GM18858 (cell line): ENCODE measurements at regions not wholly inside any gene's neighbourhood (a gene's known extent, or its start where the extent isn't known, plus 50 kb on each side); places are given as distances from the start of the nearest gene placed in this dataset.
"Not testable (repeated sequence)": the region's sequence is repeated elsewhere in the genome, so short reads cannot be mapped to it uniquely, and the experiment has no call there.

Source experiments
- ATAC-seq: cut with Tn5 transposase; IDR thresholded peaks from one replicate; pipeline ENCODE4 v1.9.1; 2021; ENCODE audit not compliant: unreplicated experiment

GRCh38 chr11:93032580-93032979 is 63.1 kb downstream of the MTNR1B start:
- no peak for ATAC-seq

DNA sequence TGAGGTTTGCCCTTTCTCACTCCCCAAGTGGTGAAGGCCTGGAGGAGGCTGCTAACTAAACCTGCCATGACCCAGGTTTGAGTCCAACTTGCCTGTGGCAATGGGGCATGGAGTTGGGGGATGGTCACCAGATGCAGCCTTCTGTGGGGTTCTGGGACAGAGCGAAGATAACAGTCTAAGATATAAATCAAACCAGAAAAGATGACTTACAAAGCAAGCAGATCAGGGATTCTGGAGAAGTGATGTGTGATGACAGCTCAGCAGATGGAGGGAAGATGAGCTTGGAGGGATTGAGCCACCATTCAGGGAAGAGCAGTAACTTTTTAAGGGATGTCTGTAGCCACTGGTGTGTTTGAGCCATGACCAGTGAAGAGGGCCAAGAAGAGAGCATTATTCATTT is 63.6 kb downstream of the MTNR1B start:
- no peak for ATAC-seq

- ATAC-seq: no peak
These were observed 64.7 kb downstream of the MTNR1B start for GRCh38 chr11:93034031-93034722.

DNA sequence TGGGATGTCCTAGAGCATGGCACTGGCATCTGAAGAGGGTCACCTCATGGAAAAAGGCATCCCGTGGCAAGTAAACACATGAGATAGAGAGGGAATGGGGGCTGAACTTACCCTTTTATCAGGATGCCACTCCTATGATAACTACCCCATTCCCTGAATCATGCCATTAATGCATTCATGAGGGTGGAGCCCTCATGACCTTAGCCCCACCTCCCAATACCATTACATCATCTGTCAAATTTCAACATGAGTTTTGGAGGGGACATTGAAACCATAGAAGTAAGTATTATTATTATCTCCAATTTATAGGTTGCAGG is 65.2 kb downstream of the MTNR1B start:
- ATAC-seq: no peak

DNA sequence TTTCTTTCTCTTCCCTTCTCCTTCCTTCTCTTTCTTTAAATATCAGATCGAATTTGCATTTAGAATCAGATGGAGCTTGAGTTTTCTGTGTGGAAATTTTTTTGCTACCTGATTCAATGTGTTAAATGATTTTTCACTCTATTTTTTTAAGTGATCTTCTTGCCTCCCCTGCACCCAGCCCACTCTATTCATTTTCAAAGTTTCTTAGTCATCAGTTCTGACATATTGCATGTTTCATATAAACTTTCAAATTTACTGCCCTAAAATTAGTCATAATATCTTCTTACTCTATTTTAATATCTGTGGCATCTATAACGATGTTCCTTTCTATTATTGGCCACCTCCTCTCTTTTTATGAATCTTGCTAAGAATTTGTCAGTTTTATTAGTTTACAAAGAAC is 69.1 kb downstream of the MTNR1B start:
- ATAC-seq: no peak

DNA sequence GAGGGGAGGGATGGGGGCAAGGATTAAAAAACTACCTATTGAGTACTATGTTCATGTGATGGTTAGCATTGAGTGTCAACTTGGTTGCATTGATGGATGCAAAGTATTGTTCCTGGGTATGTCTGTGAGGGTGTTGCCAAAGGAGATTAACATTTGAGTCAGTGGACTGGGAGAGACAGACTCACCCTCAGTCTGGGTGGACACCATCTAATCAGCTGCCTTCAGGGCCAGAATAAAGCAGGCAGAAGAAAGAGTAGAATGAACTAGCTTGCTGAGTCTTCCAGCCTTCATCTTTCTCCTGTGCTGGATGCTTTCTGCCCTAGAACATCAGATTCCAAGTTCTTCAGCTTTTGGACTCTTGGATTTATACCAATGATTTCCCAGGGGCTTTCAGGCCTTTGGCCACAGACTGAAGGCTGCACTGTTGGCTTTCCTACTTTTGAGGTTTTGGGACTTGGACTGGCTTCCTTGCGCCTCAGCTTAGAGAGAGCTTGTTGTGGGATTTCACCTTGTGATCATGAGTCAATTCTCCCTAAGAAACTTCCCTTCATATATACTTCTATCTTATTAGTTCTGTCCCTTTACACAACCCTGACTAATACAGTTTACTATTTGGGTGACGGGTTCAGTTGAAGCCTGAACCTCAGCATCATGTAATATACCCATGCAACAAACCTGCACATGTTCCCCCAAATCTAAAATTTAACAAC is 70.2 kb downstream of the MTNR1B start:
- ATAC-seq: no peak

GRCh38 chr11:93041682-93042081 is 72.2 kb downstream of the MTNR1B start:
- ATAC-seq: no peak

DNA sequence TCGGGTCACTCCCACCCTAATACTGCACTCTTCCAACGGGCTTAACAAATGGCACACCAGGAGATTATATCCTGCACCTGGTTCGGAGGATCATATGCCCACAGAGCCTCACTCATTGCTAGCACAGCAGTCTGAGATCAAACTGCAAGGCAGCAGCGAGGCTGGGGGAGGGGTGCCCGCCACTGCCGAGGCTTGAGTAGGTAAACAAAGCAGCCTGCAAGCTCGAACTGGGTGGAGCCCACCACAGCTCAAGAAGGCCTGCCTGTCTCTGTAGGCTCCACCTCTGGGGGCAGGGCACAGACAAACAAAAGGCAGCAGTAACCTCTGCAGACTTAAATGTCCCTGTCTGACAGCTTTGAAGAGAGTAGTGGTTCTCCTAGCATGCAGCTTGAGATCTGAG is 73.7 kb downstream of the MTNR1B start:
- not testable (repeated sequence) for ATAC-seq

GRCh38 chr11:93049740-93050139 is 80.3 kb downstream of the MTNR1B start:
- no peak for ATAC-seq

DNA sequence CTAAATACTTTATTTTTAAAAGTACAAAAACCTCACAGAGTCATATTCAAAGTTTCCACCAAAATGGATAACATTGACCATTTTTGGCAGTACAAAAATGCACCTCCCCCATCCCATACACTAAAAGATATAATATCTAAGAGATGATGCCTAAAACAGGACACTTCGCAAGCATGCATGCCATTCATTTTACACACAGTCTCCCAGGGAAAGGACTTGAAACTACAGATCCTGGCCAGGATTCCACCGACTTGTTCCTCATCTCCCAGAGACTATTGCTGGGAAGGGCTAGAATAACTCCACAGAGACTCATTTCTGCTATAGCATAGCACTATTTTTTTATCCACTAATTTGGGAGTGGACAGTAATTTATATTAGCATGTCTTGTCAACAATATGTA is 81.7 kb downstream of the MTNR1B start:
- no peak for ATAC-seq

GRCh38 chr11:93053864-93054263 is 84.4 kb downstream of the MTNR1B start:
- no peak for ATAC-seq

DNA sequence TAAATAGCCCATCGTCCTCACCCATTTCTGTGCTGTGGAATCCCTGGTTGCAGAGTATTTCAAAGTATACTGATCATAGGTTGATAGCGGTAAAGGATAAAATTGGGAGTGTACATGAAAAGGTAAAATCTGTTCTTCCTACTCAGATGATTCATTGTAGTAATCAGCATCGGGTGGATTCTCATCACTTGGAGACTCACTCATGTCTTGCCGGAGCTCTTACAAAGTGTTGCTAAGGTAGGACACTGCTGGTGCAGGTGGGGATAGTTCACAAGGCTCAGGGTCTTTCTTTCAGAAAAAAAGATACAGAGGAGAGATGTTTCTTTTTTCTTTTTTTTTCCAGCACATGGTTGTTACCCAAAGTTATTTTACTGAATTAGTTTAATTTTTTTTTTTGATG is 84.8 kb downstream of the MTNR1B start:
- ATAC-seq: no peak

DNA sequence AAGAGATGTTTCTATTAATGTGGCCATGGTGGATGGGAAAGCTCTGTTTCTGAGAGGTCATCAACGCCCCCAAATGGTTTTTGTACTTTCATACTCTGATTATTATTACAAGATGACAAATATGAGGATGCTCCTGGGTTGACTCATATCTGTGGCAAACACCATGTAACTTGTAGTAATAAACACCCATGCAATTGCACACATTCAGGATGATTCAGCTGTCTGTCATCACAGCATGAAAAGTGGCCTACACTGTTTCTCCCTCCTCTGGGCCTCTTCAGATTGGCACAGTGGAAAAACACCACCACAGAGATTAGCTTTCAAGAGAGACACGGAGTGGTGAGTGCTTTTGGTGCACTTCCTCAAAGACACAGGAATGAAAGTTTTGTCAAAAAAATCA is 85.4 kb downstream of the MTNR1B start:
- ATAC-seq: peak; percentile 81

- no peak for ATAC-seq
These were observed 89.9 kb downstream of the MTNR1B start for GRCh38 chr11:93059117-93059957.

- ATAC-seq: no peak
These were observed 93.6 kb downstream of the MTNR1B start for GRCh38 chr11:93063086-93063485.

DNA sequence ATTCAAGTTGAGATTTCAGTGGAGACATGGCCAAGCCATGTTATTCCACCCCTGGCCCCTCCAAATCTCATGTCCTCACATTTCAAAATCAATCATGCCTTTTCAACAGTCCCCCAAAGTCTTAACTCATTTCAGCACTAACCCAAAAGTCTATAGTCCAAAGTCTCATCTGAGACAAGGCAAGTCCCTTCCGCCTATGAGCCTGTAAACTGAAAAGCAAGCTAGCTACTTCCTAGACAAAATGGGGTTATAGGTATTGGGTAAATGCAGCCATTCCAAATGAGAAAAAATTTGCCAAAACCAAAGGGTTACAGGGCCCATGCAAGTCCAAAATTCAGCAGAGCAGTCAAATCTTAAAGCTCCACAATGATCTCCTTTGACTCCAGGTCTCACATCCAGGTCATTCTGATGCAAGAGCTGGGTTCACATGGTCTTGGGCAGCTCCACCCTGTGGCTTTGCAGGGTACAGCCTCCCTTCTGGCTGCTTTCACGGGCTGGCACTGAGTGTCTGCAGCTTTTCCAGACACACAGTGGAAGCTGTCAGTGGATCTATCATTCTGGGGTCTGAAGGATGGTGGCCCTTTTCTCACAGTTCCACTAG is 95.7 kb downstream of the MTNR1B start:
- ATAC-seq: not testable (repeated sequence)

DNA sequence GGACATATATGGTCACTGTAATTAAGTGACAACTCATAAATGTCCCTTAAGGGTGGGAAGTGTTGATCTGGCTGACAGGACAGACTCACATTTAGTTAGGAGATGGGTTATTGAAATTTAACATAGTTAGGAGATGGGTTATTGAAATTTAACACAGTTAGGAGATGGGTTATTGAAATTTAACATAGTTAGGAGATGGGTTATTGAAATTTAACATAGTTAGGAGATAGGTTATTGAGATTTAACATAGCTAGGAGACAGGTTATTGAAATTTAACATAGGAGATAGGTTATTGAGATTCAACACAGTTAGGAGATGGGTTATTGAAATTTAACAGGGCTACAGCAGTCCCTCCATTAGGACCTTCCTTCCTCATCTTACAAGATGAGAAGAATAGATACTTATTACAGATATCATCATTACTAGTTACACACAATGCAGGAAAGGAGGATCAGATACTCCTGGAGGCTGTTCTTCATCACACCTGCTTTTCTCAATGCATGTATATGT is 98.5 kb downstream of the MTNR1B start:
- no peak for ATAC-seq

DNA sequence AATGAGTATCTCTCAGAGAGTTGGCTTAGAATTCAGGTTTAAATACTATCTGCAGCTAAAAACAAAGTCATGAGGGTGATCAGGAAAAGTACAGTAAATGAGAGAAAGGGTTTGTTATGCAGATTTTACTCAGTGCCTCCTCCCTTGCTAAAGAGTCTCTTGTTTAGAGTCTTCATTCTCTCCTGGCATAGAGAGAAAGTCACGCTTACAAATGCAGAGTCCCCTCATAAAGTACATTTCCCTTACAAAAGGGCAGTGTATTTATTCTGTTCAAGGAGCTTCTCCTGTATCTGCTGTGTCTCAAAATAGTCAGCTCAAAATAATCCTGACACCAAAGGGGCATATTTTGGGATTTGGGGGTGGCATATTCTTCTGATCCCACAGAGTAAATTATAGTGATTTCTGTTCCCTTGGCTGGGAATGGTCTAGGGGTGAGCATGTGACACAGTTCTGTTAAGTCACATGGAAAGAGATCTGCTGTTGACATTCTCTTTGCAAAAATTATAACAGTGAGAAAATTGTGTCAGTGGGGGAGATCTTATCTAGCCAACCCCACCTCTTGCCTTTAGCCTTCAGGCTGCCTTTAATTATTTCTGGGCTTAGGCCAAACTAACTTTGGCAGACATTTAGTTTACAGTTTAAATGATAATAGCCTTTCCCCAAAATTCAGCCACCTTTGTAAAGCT is 102.9 kb downstream of the MTNR1B start:
- ATAC-seq: no peak

DNA sequence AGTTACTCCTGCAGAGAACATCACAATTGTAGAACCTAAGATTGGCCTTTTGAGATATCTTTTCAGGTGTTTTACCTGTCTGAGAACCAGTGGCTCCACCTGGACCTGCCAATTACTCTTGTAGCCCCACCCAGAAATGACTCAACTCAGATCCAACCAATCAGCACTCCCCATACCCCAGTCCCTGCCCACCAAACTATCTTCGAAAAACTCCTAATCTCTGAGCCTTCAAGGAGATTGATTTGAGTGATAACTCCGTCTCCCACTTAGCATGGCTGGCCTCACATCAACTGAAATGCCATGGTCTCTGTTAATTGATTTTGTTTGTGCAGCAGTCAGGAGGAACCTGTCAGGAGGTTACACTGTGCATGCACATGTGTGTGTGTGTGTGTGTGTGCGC is 103.6 kb downstream of the MTNR1B start:
- no peak for ATAC-seq

GRCh38 chr11:93073508-93074280 is 104.2 kb downstream of the MTNR1B start:
- no peak for ATAC-seq
